GM12865 (cell line): ENCODE measurements at regions not wholly inside any gene's neighbourhood (a gene's known extent, or its start where the extent isn't known, plus 50 kb on each side); places are given as distances from the start of the nearest gene placed in this dataset.

Source experiments
- DNase-seq: peaks from one replicate; pipeline ENCODE4 v3.0.0; 2010; ENCODE audit warnings: low read depth
- H3K4me3 ChIP-seq: 2 replicates; pipeline ENCODE4 v1.5.1; 2011; ENCODE audit warnings: mild to moderate bottlenecking, low read depth, low read length, control low read depth
- TF ChIP-seq, protein P1 (sequence below): IDR thresholded peaks from 2 replicates; pipeline ENCODE4 v1.5.1; 2011; ENCODE audit warnings: low read length, control low read depth, low read depth, inconsistent platforms; ENCODE audit not compliant: insufficient read depth; ENCODE audit errors: missing control alignments

DNA sequence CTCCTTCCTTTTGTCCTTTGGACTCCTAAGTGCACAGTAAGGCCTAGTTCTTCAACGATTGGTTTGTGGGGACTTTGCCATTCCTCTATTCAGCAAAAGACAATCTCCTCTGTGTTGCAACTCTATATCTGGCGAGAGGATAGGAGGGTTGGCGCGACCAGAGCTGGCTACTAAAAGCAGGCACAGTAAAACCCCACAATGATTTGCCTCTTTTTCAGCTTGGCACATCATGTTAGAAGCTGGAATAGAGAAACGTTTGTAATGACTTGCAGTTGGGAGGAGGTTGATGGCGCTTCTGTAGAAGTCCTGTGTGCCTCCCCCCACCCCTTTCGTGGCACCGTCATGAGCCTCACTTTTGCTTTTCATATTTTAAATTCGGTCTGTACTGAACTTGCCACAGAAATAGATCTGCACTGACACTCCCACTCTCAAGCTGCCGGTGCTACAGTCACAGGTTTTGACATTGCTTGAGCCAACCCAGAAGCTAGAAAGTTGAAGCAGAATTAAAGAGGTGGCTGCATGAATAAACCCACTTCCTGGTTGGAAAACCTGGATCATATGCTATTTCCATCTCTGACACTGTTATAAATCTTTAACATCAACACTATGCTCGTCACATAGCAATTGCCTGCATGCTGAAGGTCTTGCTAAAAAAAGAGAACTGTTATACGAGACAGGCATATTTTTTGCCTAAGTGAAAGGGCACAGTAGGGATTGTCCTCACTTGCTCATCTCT is 315.3 kb upstream of the PRICKLE1 start:
- TF ChIP-seq, protein P1, sequence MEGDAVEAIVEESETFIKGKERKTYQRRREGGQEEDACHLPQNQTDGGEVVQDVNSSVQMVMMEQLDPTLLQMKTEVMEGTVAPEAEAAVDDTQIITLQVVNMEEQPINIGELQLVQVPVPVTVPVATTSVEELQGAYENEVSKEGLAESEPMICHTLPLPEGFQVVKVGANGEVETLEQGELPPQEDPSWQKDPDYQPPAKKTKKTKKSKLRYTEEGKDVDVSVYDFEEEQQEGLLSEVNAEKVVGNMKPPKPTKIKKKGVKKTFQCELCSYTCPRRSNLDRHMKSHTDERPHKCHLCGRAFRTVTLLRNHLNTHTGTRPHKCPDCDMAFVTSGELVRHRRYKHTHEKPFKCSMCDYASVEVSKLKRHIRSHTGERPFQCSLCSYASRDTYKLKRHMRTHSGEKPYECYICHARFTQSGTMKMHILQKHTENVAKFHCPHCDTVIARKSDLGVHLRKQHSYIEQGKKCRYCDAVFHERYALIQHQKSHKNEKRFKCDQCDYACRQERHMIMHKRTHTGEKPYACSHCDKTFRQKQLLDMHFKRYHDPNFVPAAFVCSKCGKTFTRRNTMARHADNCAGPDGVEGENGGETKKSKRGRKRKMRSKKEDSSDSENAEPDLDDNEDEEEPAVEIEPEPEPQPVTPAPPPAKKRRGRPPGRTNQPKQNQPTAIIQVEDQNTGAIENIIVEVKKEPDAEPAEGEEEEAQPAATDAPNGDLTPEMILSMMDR = no peak
- H3K4me3 ChIP-seq = no peak overlapping the region
- no peak for DNase-seq

DNA sequence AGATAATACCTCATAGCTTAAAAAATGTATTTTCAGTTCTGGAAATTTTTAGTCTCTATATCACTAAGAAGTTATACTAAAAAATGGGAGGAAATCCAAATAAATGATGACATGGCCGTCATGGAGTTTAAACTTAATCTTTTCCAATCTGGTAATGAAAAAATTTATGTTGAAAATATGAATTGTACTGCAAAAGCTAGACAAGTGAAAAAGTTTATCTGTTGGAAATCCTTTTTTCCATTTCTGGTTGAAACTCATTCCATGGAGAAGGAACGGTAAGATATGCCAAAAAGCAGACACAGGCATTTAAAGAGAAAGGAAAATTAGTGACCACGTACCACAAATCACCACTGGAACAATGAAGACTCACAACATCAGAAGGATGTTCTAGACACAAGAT is 314.2 kb upstream of the PRICKLE1 start:
- TF ChIP-seq, protein P1 = no peak
- no peak overlapping the region for H3K4me3 ChIP-seq
- DNase-seq = no peak

DNA sequence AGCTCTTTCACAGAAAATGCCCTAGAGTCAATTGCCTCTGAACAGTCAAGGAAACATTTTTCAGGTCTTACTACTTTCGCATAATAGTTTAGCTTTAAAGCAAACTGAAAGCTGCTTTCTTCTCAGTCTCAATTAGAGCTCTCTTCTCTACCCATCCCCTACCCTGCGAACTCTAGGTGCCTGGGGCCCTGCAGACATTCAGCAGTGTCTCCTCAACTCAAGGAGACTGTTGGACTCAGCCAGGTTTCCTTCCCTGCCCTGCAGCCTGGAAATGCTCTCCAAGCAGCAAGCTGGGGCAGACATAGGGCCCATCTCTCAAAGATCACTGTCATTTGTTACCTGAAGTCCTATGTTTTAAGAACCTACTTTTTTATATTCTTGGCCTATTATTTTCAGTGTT is 312.5 kb upstream of the PRICKLE1 start:
- no peak overlapping the region for H3K4me3 ChIP-seq
- DNase-seq = no peak
- TF ChIP-seq, protein P1 = no peak

DNA sequence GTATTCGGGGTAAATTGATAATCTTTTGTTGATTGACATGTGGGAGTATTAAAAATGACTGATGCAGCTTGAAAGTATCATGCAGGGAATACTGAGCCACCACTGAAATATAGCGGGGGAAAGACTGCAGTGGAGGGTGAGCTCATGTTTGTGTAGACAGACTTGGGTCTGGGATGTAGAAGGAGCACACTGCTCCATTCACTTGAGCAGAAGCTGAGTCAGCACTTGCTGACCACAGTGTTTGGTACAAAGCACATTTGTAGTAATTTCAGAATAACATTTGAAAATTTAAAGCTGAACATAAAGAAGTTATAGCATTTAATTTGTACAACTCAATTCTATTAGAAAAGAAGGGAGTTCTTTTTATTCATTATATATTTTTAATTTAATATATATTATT is 304.3 kb upstream of the PRICKLE1 start:
- TF ChIP-seq, protein P1 = no peak
- no peak for DNase-seq
- no peak overlapping the region for H3K4me3 ChIP-seq

DNA sequence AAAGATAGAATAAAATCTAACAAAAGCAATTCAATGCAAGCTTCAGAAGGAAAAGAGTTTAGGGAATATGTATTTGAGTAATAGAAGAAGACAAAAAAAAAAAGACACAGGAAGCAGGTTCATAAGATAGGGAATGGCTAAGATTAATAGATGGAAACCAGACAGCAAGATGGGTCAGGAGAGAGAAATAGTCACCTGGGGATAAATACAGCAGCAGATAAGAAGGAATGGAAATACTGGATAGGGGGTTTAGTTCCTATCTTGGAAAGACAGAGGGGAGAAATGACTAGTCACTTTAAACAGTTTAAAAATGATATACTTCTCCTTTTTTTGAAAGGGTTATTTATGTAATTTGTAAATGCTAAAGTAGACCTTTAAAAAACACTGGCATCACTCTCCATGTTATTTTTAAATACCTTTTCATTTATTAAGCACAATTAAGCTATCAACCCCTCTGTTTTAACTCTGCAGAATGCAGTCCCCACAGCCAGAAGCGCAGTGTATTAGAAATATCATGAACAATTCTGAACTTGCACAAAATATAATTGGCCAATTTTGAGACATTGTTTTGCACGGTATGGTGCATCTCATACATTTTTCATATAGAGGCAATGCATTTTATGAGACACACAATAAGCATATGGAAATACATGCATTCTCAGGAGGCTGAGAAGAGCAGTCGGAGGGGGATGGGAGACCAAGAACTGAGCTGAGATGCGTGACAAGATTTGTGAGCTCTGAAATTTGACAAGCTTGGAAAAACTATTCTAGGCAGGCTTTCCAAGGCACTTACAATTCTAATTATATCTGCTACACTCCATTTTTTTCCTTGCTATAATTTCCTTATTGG is 303.4 kb upstream of the PRICKLE1 start:
- DNase-seq = no peak
- H3K4me3 ChIP-seq = no peak overlapping the region
- TF ChIP-seq, protein P1 = no peak

DNA sequence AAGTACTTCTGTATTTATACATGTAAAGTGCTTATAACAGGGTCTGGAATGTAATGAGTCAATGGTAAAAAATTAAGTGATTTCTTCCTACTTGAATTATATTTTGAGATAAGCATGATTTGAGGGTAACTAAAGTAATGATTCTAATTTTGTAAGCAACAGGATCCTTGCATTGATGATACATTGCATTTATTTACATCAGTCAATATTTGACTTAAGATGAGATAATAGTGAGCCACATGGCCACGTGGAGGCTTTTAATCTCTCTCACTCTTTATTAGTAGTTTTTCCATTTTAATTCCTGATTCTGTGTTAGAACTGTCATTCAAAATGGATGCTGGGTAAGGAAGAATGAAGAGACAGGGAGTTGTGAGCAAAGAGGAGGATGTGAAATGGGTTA is 298.1 kb upstream of the PRICKLE1 start:
- TF ChIP-seq, protein P1 = no peak
- DNase-seq = no peak
- H3K4me3 ChIP-seq = no peak overlapping the region

DNA sequence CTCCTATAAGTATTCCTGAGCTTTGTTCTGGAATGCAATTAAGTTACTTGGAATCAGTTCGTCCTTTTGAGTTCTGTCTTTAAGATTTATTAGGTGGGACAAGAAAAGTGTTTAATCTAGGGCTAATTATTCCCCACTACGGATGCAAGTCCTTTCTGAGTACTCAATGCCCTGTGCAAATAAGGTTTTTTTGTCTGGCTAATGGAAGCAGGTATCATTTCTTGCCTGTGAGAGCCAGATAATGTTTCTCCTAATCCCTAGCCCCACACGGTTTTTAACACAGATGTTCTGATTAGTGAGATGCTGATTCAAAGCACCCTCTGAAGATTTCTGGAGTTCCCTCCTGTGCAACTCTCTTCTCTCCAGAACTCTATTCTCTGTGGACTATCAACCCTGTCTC is 296.6 kb upstream of the PRICKLE1 start:
- TF ChIP-seq, protein P1 = no peak
- no peak overlapping the region for H3K4me3 ChIP-seq
- no peak for DNase-seq
